HEK293T (cell line): ENCODE measurements at regions not wholly inside any gene's neighbourhood (a gene's known extent, or its start where the extent isn't known, plus 50 kb on each side); places are given as distances from the start of the nearest gene placed in this dataset.

Experiments
- ARNT ChIP-seq: fragments of 450-650 bp; IDR thresholded peaks from 2 replicates; pipeline ENCODE4 v1.6.1; 2017; ENCODE audit warnings: mild to moderate bottlenecking
- ELF4 ChIP-seq: fragments of 450-650 bp; IDR thresholded peaks from 2 replicates; pipeline ENCODE4 v1.6.1; 2017; ENCODE audit warnings: antibody characterized with exemption
- FOXM1 ChIP-seq: fragments of 450-650 bp; IDR thresholded peaks from 2 replicates; pipeline ENCODE4 v1.6.1; 2017; ENCODE audit warnings: mild to moderate bottlenecking, borderline replicate concordance
- L3MBTL2 ChIP-seq: fragments of 450-650 bp; conservative IDR thresholded peaks from 2 replicates; pipeline ENCODE4 v1.6.1; 2016; ENCODE audit warnings: mild to moderate bottlenecking
- NFRKB ChIP-seq: fragments of 450-650 bp; IDR thresholded peaks from 2 replicates; pipeline ENCODE4 v1.6.1; 2016; ENCODE audit warnings: mild to moderate bottlenecking, moderate library complexity
- PKNOX1 ChIP-seq: fragments of 450-650 bp; IDR thresholded peaks from 2 replicates; pipeline ENCODE4 v1.6.1; 2016
- SP1 ChIP-seq: fragments of 450-650 bp; IDR thresholded peaks from 2 replicates; pipeline ENCODE4 v1.6.1; 2017
- SUZ12 ChIP-seq: fragments of 450-650 bp; IDR thresholded peaks from 2 replicates; pipeline ENCODE4 v1.6.1; 2016; ENCODE audit warnings: mild to moderate bottlenecking

DNA sequence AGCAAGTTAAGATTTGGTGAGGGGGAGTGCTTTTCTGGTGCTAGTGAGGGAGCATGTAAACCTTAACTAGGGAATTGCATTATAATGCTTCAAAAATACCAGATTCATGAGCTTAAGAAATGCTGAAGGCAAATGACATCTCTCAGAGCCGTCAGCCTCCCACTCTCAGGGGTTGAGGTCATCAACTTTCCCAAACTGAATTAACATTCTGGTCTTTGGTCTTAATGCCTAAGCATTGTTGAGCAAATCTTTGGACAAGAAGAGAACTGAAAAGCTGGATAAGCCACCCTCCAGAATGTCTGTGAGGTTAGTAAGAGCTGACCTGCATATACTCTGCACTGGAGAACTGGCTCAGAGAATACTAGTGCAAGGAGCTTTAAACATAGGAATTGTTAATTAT, 124.9 kb upstream of the GAP43 start:
- TF ChIP-seq SUZ12 (no peak), FOXM1 (no peak), NFRKB (no peak), SP1 (no peak), L3MBTL2 (no peak), PKNOX1 (no peak), ELF4 (no peak), ARNT (no peak)
